Cardiac muscle cell (in vitro differentiated cells and primary cell): ENCODE measurements at regions not wholly inside any gene's neighbourhood (a gene's known extent, or its start where the extent isn't known, plus 50 kb on each side); places are given as distances from the start of the nearest gene placed in this dataset.
A peak's percentile ranks its signal among the peaks of the same experiment; 100 is the strongest.

Experiments used
- DNase-seq, 2 donors: peaks; one replicate each; pipeline versions ENCODE4 v3.0.0 to v3.0.0-alpha.2; 2010 to 2017; ENCODE audit warnings: low read depth in 1 of 2, low spot score in 1 of 2
- H3K27ac ChIP-seq: fragments of 200-600 bp; sonication (generic); 2 replicates; pipeline ENCODE4 v1.5.1; 2016
- H3K27me3 ChIP-seq: fragments of 200-600 bp; sonication (generic); 2 replicates; pipeline ENCODE4 v1.6.0; 2016; ENCODE audit warnings: control low read depth
- H3K36me3 ChIP-seq: fragments of 200-600 bp; sonication (generic); 2 replicates; pipeline ENCODE4 v1.5.1; 2016; ENCODE audit warnings: control low read depth
- H3K4me1 ChIP-seq: fragments of 200-600 bp; sonication (generic); 2 replicates; pipeline ENCODE4 v1.8.1; 2017; ENCODE audit warnings: low read depth, mild to moderate bottlenecking, mixed run types
- H3K4me3 ChIP-seq: fragments of 200-600 bp; sonication (generic); 2 replicates; pipeline ENCODE4 v1.5.1; 2016; ENCODE audit warnings: mild to moderate bottlenecking
- H3K9me3 ChIP-seq: fragments of 200-600 bp; sonication (generic); 2 replicates; pipeline ENCODE4 v1.5.1; 2017; ENCODE audit warnings: low read depth, mild to moderate bottlenecking, control low read depth
- CTCF ChIP-seq: IDR thresholded peaks from 2 replicates; pipeline ENCODE4 v1.5.1; 2012; ENCODE audit warnings: low read depth, mild to moderate bottlenecking, low read length

DNA sequence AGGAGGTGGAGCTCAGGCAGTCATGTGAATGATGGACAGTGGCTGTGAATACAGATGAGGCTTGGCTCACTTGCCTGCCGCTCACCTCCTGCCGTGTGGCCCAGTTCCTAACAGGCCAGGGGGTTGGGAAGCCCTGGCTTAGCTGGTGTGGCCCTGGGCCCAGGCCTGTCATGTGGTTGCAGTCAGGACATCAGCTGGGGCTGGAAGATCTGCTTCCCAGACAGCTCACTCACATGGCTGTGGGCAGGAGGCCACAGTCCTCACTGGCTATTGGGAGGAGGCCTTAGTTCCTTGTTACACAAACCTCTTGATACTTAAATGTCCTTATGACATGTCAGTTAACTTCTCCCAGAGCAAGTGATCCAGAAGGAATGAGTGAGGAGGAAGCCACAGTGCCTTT, 138.8 kb upstream of the CSF3R start:
- no peak for DNase-seq
- H3K4me3 ChIP-seq: no peak overlapping the region
- H3K27me3 ChIP-seq: no peaks in the 10 kb centered on the region
- no peak overlapping the region for H3K27ac ChIP-seq
- TF ChIP-seq CTCF: no peak
- H3K4me1 ChIP-seq: no peaks in the 10 kb centered on the region
- H3K9me3 ChIP-seq: no peaks in the 10 kb centered on the region
- H3K36me3 ChIP-seq: no peaks in the 10 kb centered on the region

- no peaks in the 10 kb centered on the region for H3K9me3 ChIP-seq
- H3K27me3 ChIP-seq: no peaks in the 10 kb centered on the region
- no peaks in the 10 kb centered on the region for H3K36me3 ChIP-seq
- no peak for TF ChIP-seq CTCF
- no peak overlapping the region for H3K4me3 ChIP-seq
- H3K4me1 ChIP-seq: no peaks in the 10 kb centered on the region
- H3K27ac ChIP-seq: no peak overlapping the region
- no peak for DNase-seq
Observed at GRCh38 chr1:36620142-36620541, 137.4 kb upstream of the CSF3R start.

DNA sequence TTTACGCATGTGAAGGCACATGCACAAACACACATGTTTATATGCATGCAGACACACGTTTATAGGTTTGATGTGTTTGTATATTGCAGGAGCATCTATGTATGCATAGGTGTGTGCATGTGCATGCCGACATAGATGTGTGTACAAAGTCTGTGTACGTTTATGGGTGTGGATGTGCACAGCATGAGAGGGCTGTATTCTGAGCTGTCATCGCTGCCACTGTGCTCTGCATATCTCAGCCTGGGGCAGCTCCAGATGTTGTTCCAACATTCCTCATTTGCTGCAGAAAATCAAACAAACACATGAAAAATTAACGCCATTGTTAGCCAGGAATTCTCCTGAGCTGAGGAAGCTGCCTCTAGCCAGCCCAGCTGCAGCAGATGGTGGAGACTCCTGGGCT, 132.3 kb upstream of the CSF3R start:
- Histone ChIP-seq H3K36me3 (no peaks in the 10 kb centered on the region), H3K4me3 (no peak overlapping the region), H3K4me1 (no peaks in the 10 kb centered on the region), H3K9me3 (no peaks in the 10 kb centered on the region), H3K27ac (no peak overlapping the region), H3K27me3 (no peaks in the 10 kb centered on the region)
- TF ChIP-seq CTCF: no peak
- no peak for DNase-seq

DNA sequence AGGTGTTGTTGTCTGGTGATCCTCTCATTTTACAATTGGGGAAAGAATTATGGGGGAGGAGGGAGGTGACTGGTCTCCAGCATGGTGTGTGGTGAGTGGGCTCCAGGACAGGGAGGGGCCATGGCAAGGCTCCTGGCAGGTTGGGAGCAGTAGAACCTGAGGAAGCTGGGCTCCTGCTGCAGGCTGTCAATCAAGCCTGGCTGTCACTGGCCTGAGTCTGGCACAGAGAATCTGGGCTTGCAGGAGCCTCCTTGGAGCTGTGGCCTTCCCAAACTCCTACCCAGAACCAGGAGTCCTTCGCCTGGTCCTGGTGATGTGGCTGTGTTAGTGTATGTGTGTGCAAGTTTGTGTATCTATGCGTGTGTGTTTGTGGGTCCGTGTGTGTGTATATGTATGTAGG, 131.9 kb upstream of the CSF3R start:
- no peaks in the 10 kb centered on the region for H3K9me3 ChIP-seq
- H3K36me3 ChIP-seq: no peaks in the 10 kb centered on the region
- no peak for TF ChIP-seq CTCF
- DNase-seq: no peak
- H3K4me3 ChIP-seq: no peak overlapping the region
- H3K27ac ChIP-seq: no peak overlapping the region
- no peaks in the 10 kb centered on the region for H3K4me1 ChIP-seq
- H3K27me3 ChIP-seq: no peaks in the 10 kb centered on the region

DNA sequence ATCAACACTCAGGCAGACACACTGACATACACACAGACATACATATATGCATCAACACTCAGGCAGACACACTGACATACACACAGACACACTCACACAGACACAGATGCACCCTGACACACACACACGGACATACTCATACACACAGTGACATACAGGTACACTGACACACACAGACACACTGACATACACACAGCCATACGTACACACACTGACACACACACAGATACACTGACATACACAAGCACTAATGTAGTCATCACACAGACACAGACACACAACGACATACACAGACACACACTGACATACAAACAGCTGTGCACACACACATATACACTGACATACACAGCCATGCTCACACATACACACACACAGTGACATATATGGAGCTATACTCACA, 131.0 kb upstream of the CSF3R start:
- Histone ChIP-seq H3K27me3 (no peaks in the 10 kb centered on the region), H3K27ac (no peak overlapping the region), H3K9me3 (no peaks in the 10 kb centered on the region), H3K36me3 (no peaks in the 10 kb centered on the region), H3K4me1 (no peaks in the 10 kb centered on the region), H3K4me3 (no peak overlapping the region)
- no peak for TF ChIP-seq CTCF
- no peak for DNase-seq

DNA sequence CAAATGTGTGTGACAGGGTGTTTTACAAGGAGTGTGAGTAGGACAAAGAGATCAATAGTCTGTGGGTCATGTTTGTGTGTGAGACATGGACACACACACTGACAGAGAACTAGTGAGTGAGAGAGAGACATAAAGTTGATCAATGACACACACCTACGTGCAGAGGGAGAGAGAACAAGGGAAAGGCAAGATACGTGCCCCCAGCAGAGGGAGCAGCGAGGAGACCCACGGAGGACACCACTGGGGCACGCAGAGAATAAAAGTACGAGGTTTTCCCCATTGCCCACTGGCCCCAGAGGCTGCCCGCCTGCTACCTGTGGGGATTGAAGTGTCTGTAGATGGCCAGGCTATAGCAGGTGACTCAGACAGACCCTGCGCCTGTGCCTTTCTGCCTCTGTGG, 130.2 kb upstream of the CSF3R start:
- peak; percentile 10 for TF ChIP-seq CTCF
- no peak for DNase-seq

More for the DNA sequence above, 130.2 kb upstream of the CSF3R start:
- no peaks in the 10 kb centered on the region for H3K9me3 ChIP-seq
- no peak overlapping the region for H3K4me3 ChIP-seq
- no peaks in the 10 kb centered on the region for H3K27me3 ChIP-seq
- no peaks in the 10 kb centered on the region for H3K4me1 ChIP-seq
- H3K36me3 ChIP-seq: no peaks in the 10 kb centered on the region
- H3K27ac ChIP-seq: no peak overlapping the region
